ENCODE measurements at regions not wholly inside any gene's neighbourhood (a gene's known extent, or its start where the extent isn't known, plus 50 kb on each side); places are given as distances from the start of the nearest gene placed in this dataset.

DNA sequence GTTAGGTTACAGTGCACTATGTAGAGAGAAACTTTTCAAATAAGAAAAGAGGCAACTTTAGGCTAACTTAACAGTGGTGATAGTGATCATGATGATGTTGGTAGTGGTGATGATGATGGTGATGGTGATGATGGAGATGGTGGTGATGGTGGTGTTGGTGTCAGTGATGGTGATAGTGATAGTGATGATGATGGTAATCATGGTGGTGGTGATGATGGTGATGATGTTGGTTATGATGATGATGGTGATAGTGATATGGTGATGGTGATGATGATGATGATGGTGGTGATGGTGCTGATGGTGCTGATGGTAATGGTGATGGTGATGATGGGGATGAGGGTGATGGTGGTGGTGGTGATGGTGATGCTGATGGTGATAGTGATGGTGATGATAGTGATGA lies 107.4 kb downstream of the DLL1 start:
- TF ChIP-seq, protein P1, sequence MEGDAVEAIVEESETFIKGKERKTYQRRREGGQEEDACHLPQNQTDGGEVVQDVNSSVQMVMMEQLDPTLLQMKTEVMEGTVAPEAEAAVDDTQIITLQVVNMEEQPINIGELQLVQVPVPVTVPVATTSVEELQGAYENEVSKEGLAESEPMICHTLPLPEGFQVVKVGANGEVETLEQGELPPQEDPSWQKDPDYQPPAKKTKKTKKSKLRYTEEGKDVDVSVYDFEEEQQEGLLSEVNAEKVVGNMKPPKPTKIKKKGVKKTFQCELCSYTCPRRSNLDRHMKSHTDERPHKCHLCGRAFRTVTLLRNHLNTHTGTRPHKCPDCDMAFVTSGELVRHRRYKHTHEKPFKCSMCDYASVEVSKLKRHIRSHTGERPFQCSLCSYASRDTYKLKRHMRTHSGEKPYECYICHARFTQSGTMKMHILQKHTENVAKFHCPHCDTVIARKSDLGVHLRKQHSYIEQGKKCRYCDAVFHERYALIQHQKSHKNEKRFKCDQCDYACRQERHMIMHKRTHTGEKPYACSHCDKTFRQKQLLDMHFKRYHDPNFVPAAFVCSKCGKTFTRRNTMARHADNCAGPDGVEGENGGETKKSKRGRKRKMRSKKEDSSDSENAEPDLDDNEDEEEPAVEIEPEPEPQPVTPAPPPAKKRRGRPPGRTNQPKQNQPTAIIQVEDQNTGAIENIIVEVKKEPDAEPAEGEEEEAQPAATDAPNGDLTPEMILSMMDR (IDR thresholded peaks at IDR 0.05), result no peak
- no peak for TF ChIP-seq POLR2A (IDR thresholded peaks at IDR 0.05)
